DOHH2 (cell line): ENCODE measurements at regions not wholly inside any gene's neighbourhood (a gene's known extent, or its start where the extent isn't known, plus 50 kb on each side); places are given as distances from the start of the nearest gene placed in this dataset.

Experiments used
- EZH2phosphoT487 ChIP-seq: fragments of 200-600 bp; sonication (generic); IDR thresholded peaks from 2 replicates; pipeline ENCODE4 v1.6.1; 2017; ENCODE audit warnings: borderline replicate concordance, mild to moderate bottlenecking, antibody characterized with exemption, low read length, moderate library complexity, mixed read lengths
- TF ChIP-seq, protein P1 (sequence below): fragments of 200-600 bp; sonication (generic); IDR thresholded peaks from one replicate; pipeline ENCODE4 v1.5.1; 2014; ENCODE audit warnings: antibody characterized with exemption, mild to moderate bottlenecking, low read depth, low read length; ENCODE audit not compliant: poor library complexity, severe bottlenecking

DNA sequence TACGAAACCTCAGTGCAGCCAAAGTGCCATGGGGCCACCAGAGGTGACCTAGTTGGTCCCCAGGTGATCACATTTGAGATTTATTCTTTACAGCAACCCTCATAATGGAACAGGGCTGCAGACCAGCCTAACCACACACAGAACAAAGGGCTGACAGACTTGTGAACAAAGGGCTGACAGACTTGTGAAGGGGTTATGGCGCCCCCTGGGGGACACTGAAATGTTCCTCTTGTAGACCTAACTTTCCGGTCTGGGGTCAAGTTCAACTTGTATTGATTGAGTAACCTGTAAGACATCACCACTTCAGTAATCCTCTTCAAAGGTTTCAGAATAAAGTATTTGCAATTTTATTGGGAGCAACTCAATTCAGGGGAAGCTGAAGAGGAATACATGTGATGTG, 175.9 kb upstream of the RPS6KA3 start:
- TF ChIP-seq, protein P1, sequence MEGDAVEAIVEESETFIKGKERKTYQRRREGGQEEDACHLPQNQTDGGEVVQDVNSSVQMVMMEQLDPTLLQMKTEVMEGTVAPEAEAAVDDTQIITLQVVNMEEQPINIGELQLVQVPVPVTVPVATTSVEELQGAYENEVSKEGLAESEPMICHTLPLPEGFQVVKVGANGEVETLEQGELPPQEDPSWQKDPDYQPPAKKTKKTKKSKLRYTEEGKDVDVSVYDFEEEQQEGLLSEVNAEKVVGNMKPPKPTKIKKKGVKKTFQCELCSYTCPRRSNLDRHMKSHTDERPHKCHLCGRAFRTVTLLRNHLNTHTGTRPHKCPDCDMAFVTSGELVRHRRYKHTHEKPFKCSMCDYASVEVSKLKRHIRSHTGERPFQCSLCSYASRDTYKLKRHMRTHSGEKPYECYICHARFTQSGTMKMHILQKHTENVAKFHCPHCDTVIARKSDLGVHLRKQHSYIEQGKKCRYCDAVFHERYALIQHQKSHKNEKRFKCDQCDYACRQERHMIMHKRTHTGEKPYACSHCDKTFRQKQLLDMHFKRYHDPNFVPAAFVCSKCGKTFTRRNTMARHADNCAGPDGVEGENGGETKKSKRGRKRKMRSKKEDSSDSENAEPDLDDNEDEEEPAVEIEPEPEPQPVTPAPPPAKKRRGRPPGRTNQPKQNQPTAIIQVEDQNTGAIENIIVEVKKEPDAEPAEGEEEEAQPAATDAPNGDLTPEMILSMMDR: peak; percentile 60
- no peak for TF ChIP-seq EZH2phosphoT487
